ENCODE measurements at regions not wholly inside any gene's neighbourhood (a gene's known extent, or its start where the extent isn't known, plus 50 kb on each side); places are given as distances from the start of the nearest gene placed in this dataset.

- Mint-ChIP-seq H3K27ac (no peak overlapping the region), H3K9me3 (peaks cover 6% of the 10 kb centered on the region), H3K27me3 (peaks cover 15% of the 10 kb centered on the region), H3K36me3 (no peaks in the 10 kb centered on the region), H3K4me3 (no peak overlapping the region), H3K4me1 (ENCODE audit: unreplicated experiment) (no peaks in the 10 kb centered on the region)
- no peak for TF ChIP-seq CTCF (conservative IDR thresholded peaks at IDR 0.05)
- DNase-seq (ENCODE audit: extremely low spot score, unreplicated experiment): no peak
Measured at GRCh38 chr7:27399791-27400567, 157.4 kb downstream of the EVX1 start.

GRCh38 chr7:27405780-27406179 lies 163.2 kb downstream of the EVX1 start:
- no peak for TF ChIP-seq CTCF (conservative IDR thresholded peaks at IDR 0.05)
- Mint-ChIP-seq H3K4me1 (ENCODE audit: unreplicated experiment) (peaks cover 3% of the 10 kb centered on the region), H3K27ac (no peak overlapping the region), H3K4me3 (no peak overlapping the region), H3K36me3 (no peaks in the 10 kb centered on the region), H3K9me3 (peaks cover 6% of the 10 kb centered on the region), H3K27me3 (peaks cover 7% of the 10 kb centered on the region)
- no peak for DNase-seq (ENCODE audit: extremely low spot score, unreplicated experiment)

- H3K27me3 Mint-ChIP-seq: no peaks in the 10 kb centered on the region
- no peaks in the 10 kb centered on the region for H3K36me3 Mint-ChIP-seq
- DNase-seq (ENCODE audit: extremely low spot score, unreplicated experiment): no peak
- no peak overlapping the region for H3K27ac Mint-ChIP-seq
- no peak overlapping the region for H3K4me3 Mint-ChIP-seq
- TF ChIP-seq CTCF (conservative IDR thresholded peaks at IDR 0.05): no peak
- no peaks in the 10 kb centered on the region for H3K9me3 Mint-ChIP-seq
- H3K4me1 Mint-ChIP-seq (ENCODE audit: unreplicated experiment): peaks cover 13% of the 10 kb centered on the region
Measured at GRCh38 chr7:27409311-27409710, 166.7 kb downstream of the EVX1 start.

GRCh38 chr7:27409776-27410175 lies 167.2 kb downstream of the EVX1 start:
- Mint-ChIP-seq H3K4me3 (no peak overlapping the region), H3K4me1 (ENCODE audit: unreplicated experiment) (peaks cover 17% of the 10 kb centered on the region), H3K36me3 (no peaks in the 10 kb centered on the region), H3K27ac (no peak overlapping the region), H3K9me3 (no peaks in the 10 kb centered on the region), H3K27me3 (no peaks in the 10 kb centered on the region)
- no peak for DNase-seq (ENCODE audit: extremely low spot score, unreplicated experiment)
- TF ChIP-seq CTCF (conservative IDR thresholded peaks at IDR 0.05): no peak

- no peaks in the 10 kb centered on the region for H3K27me3 Mint-ChIP-seq
- DNase-seq (ENCODE audit: extremely low spot score, unreplicated experiment): no peak
- TF ChIP-seq CTCF (conservative IDR thresholded peaks at IDR 0.05): no peak
- H3K9me3 Mint-ChIP-seq: no peaks in the 10 kb centered on the region
- no peak overlapping the region for H3K4me3 Mint-ChIP-seq
- H3K36me3 Mint-ChIP-seq: no peaks in the 10 kb centered on the region
- peaks cover 18% of the 10 kb centered on the region for H3K4me1 Mint-ChIP-seq (ENCODE audit: unreplicated experiment)
- H3K27ac Mint-ChIP-seq: no peak overlapping the region
Measured at GRCh38 chr7:27410812-27411544, 168.4 kb downstream of the EVX1 start.

All from type B pancreatic cell (in vitro differentiated cells).